A673 (cell line): ENCODE measurements at regions not wholly inside any gene's neighbourhood (a gene's known extent, or its start where the extent isn't known, plus 50 kb on each side); places are given as distances from the start of the nearest gene placed in this dataset.

ENCODE experiments used
- BruUV-seq: library from RNA; stranded (reverse); fragments of 400-500 nt; replicated peaks from 2 replicates; lab custom pipeline; 2021; lab: Mats Ljungman, UMichigan
- CTCF ChIA-PET: fragments of 300-600 bp; sonication (Branson Sonifier 250); formaldehyde crosslinking; loops from one replicate; lab custom pipeline; 2022; ENCODE audit warnings: antibody characterized with exemption; lab: Charles Lee
- POLR2A ChIA-PET: fragments of 300-600 bp; sonication (Branson Sonifier 250); formaldehyde crosslinking; loops from one replicate; lab custom pipeline; 2022; ENCODE audit warnings: antibody characterized with exemption; ENCODE audit not compliant: low non-redundant PET; lab: Charles Lee
- DNase-seq: peaks from one replicate; pipeline ENCODE4 v3.0.0-alpha.2; 2015; ENCODE audit warnings: low spot score
- H3K27ac ChIP-seq: fragments of 200-600 bp; sonication (generic); 2 replicates; pipeline ENCODE4 v1.5.1; 2016; ENCODE audit warnings: mixed run types, low read depth, mild to moderate bottlenecking, mixed read lengths, antibody characterized with exemption, low read length; ENCODE audit not compliant: poor library complexity, severe bottlenecking
- H3K27me3 ChIP-seq: fragments of 200-600 bp; sonication (generic); replicated peaks from 2 replicates; pipeline ENCODE4 v1.6.1; 2017; ENCODE audit warnings: mixed run types, low read depth, mild to moderate bottlenecking, mixed read lengths, antibody characterized with exemption, low read length; ENCODE audit not compliant: insufficient read depth, poor library complexity
- H3K36me3 ChIP-seq: fragments of 200-600 bp; sonication (generic); 2 replicates; pipeline ENCODE4 v1.6.1; 2016; ENCODE audit warnings: mixed run types, mild to moderate bottlenecking, mixed read lengths, antibody characterized with exemption, low read length; ENCODE audit not compliant: insufficient read depth, poor library complexity, severe bottlenecking
- H3K4me1 ChIP-seq: fragments of 200-600 bp; sonication (generic); 2 replicates; pipeline ENCODE4 v1.6.1; 2017; ENCODE audit warnings: mixed run types, mild to moderate bottlenecking, mixed read lengths, antibody characterized with exemption, low read length; ENCODE audit not compliant: insufficient read depth, poor library complexity, severe bottlenecking
- H3K4me3 ChIP-seq: fragments of 200-600 bp; sonication (generic); 2 replicates; pipeline ENCODE4 v1.5.1; 2016; ENCODE audit warnings: low read depth, mixed run types, mild to moderate bottlenecking, mixed read lengths, low read length; ENCODE audit not compliant: poor library complexity, severe bottlenecking
- H3K9me3 ChIP-seq: fragments of 200-600 bp; sonication (generic); 2 replicates; pipeline ENCODE4 v1.6.1; 2016; ENCODE audit warnings: mixed run types, low read depth, mild to moderate bottlenecking, mixed read lengths, antibody characterized with exemption, low read length; ENCODE audit not compliant: poor library complexity, severe bottlenecking
- CTCF ChIP-seq: fragments of 300-800, 200-600 bp; sonication (generic); conservative IDR thresholded peaks from 2 replicates; pipeline ENCODE4 v1.5.1; 2017; ENCODE audit warnings: low read depth, mild to moderate bottlenecking, antibody characterized with exemption, low read length, moderate library complexity, mixed read lengths
- EZH2 ChIP-seq: fragments of 200-600 bp; sonication (generic); IDR thresholded peaks from 2 replicates; pipeline ENCODE4 v1.6.1; 2017; ENCODE audit warnings: borderline replicate concordance, low read depth, mild to moderate bottlenecking, mixed read lengths, antibody characterized with exemption, low read length; ENCODE audit not compliant: poor library complexity, severe bottlenecking
- intact Hi-C: fragments of 100-400 bp; cut with micrococcal nuclease; formaldehyde crosslinking; loops from one replicate; pipeline ENCODE4 v1.10.0; 2022; ENCODE audit not compliant: unreplicated experiment

- ChIA-PET CTCF (no interaction called here), POLR2A (no interaction called here)
- no peaks in the 10 kb centered on the region for H3K27me3 ChIP-seq
- H3K4me3 ChIP-seq = no peak overlapping the region
- no TSS peak for BruUV-seq
- no peak for DNase-seq
- no peaks in the 10 kb centered on the region for H3K36me3 ChIP-seq
- no peak overlapping the region for H3K27ac ChIP-seq
- intact Hi-C loops = no loop called here
- H3K4me1 ChIP-seq = no peaks in the 10 kb centered on the region
- H3K9me3 ChIP-seq = no peaks in the 10 kb centered on the region
- no peak for TF ChIP-seq EZH2
- TF ChIP-seq CTCF = no peak
Measured at GRCh38 chr16:6932871-6933385, 399.7 kb upstream of the RBFOX1 start.

- Histone ChIP-seq H3K4me1 (no peaks in the 10 kb centered on the region), H3K9me3 (no peaks in the 10 kb centered on the region), H3K4me3 (no peak overlapping the region), H3K27ac (no peak overlapping the region), H3K27me3 (no peaks in the 10 kb centered on the region), H3K36me3 (no peaks in the 10 kb centered on the region)
- DNase-seq = no peak
- BruUV-seq = no TSS peak
- intact Hi-C loops = no loop called here
- TF ChIP-seq CTCF (no peak), EZH2 (no peak)
- POLR2A ChIA-PET = no interaction called here
- CTCF ChIA-PET = no interaction called here
Measured at GRCh38 chr16:6929868-6930267, 402.8 kb upstream of the RBFOX1 start.

- intact Hi-C loops = no loop called here
- no peak for TF ChIP-seq CTCF
- TF ChIP-seq EZH2 = no peak
- no peak overlapping the region for H3K27ac ChIP-seq
- BruUV-seq = no TSS peak
- H3K4me1 ChIP-seq = no peaks in the 10 kb centered on the region
- no peak for DNase-seq
- POLR2A ChIA-PET = no interaction called here
- H3K27me3 ChIP-seq = no peaks in the 10 kb centered on the region
- H3K9me3 ChIP-seq = no peaks in the 10 kb centered on the region
- no peak overlapping the region for H3K4me3 ChIP-seq
- CTCF ChIA-PET = no interaction called here
- no peaks in the 10 kb centered on the region for H3K36me3 ChIP-seq
Measured at GRCh38 chr16:6926762-6927161, 405.9 kb upstream of the RBFOX1 start.
